DOHH2 (cell line): ENCODE measurements at regions not wholly inside any gene's neighbourhood (a gene's known extent, or its start where the extent isn't known, plus 50 kb on each side); places are given as distances from the start of the nearest gene placed in this dataset.

ENCODE experiments used
- H3F3A ChIP-seq: fragments of 200-600 bp; sonication (generic), shearing (Covaris generic); 2 replicates; pipeline ENCODE4 v1.6.0; 2016; ENCODE audit warnings: antibody characterized with exemption, mild to moderate bottlenecking; ENCODE audit not compliant: control insufficient read depth, insufficient read depth
- H3K27ac ChIP-seq: fragments of 200-600 bp; sonication (generic); 2 replicates; pipeline ENCODE4 v1.5.1; 2014; ENCODE audit warnings: low read depth, mild to moderate bottlenecking, low read length, moderate library complexity
- H3K27me3 ChIP-seq: fragments of 200-600 bp; sonication (generic); 2 replicates; pipeline ENCODE4 v1.6.1; 2014; ENCODE audit warnings: mild to moderate bottlenecking, low read length, mixed read lengths; ENCODE audit not compliant: control insufficient read depth
- H3K36me3 ChIP-seq: fragments of 200-600 bp; sonication (generic); 2 replicates; pipeline ENCODE4 v1.6.1; 2014; ENCODE audit warnings: mild to moderate bottlenecking, low read length, moderate library complexity, mixed read lengths; ENCODE audit not compliant: control insufficient read depth
- H3K4me1 ChIP-seq: fragments of 200-600 bp; sonication (generic); 2 replicates; pipeline ENCODE4 v1.6.1; 2014; ENCODE audit warnings: mild to moderate bottlenecking, low read length, mixed read lengths; ENCODE audit not compliant: control insufficient read depth
- H3K4me2 ChIP-seq: fragments of 200-600 bp; sonication (generic); 2 replicates; pipeline ENCODE4 v1.6.0; 2014; ENCODE audit warnings: mild to moderate bottlenecking, low read length, moderate library complexity
- H3K4me3 ChIP-seq: fragments of 200-600 bp; sonication (generic); 2 replicates; pipeline ENCODE4 v1.5.1; 2014; ENCODE audit warnings: mild to moderate bottlenecking, low read length, mixed read lengths
- H3K79me2 ChIP-seq: fragments of 200-600 bp; sonication (generic); 2 replicates; pipeline ENCODE4 v1.6.1; 2014; ENCODE audit warnings: mild to moderate bottlenecking, low read length, mixed read lengths; ENCODE audit not compliant: control insufficient read depth
- H3K9me2 ChIP-seq: fragments of 200-600 bp; sonication (generic); replicated peaks from 2 replicates; pipeline ENCODE4 v1.6.1; 2014; ENCODE audit warnings: mild to moderate bottlenecking, low read length, mixed read lengths; ENCODE audit not compliant: control insufficient read depth
- H3K9me3 ChIP-seq: fragments of 200-600 bp; sonication (generic); 2 replicates; pipeline ENCODE4 v1.6.1; 2014; ENCODE audit warnings: antibody characterized with exemption, low read length, mixed read lengths; ENCODE audit not compliant: control insufficient read depth, insufficient read depth
- H4K20me1 ChIP-seq: fragments of 200-600 bp; sonication (generic); 2 replicates; pipeline ENCODE4 v1.6.0; 2014; ENCODE audit warnings: low read depth, mild to moderate bottlenecking, antibody characterized with exemption, low read length, moderate library complexity; ENCODE audit not compliant: control insufficient read depth, insufficient read depth
- EZH2phosphoT487 ChIP-seq: fragments of 200-600 bp; sonication (generic); IDR thresholded peaks from 2 replicates; pipeline ENCODE4 v1.6.1; 2017; ENCODE audit warnings: borderline replicate concordance, mild to moderate bottlenecking, antibody characterized with exemption, low read length, moderate library complexity, mixed read lengths
- TF ChIP-seq, protein P1 (sequence below): fragments of 200-600 bp; sonication (generic); IDR thresholded peaks from one replicate; pipeline ENCODE4 v1.5.1; 2014; ENCODE audit warnings: antibody characterized with exemption, mild to moderate bottlenecking, low read depth, low read length; ENCODE audit not compliant: poor library complexity, severe bottlenecking

GRCh38 chr14:41096131-41096530 is 510.5 kb upstream of the LRFN5 start:
- Histone ChIP-seq H3K27ac (no peak overlapping the region), H3K9me3 (no peaks in the 10 kb centered on the region), H3K79me2 (no peaks in the 10 kb centered on the region), H3K4me1 (no peaks in the 10 kb centered on the region), H3K9me2 (no peaks in the 10 kb centered on the region), H3F3A (no peaks in the 10 kb centered on the region), H3K4me3 (no peak overlapping the region), H3K27me3 (no peaks in the 10 kb centered on the region), H3K4me2 (no peak overlapping the region), H3K36me3 (no peaks in the 10 kb centered on the region), H4K20me1 (no peaks in the 10 kb centered on the region)
- no peak for TF ChIP-seq EZH2phosphoT487
- TF ChIP-seq, protein P1, sequence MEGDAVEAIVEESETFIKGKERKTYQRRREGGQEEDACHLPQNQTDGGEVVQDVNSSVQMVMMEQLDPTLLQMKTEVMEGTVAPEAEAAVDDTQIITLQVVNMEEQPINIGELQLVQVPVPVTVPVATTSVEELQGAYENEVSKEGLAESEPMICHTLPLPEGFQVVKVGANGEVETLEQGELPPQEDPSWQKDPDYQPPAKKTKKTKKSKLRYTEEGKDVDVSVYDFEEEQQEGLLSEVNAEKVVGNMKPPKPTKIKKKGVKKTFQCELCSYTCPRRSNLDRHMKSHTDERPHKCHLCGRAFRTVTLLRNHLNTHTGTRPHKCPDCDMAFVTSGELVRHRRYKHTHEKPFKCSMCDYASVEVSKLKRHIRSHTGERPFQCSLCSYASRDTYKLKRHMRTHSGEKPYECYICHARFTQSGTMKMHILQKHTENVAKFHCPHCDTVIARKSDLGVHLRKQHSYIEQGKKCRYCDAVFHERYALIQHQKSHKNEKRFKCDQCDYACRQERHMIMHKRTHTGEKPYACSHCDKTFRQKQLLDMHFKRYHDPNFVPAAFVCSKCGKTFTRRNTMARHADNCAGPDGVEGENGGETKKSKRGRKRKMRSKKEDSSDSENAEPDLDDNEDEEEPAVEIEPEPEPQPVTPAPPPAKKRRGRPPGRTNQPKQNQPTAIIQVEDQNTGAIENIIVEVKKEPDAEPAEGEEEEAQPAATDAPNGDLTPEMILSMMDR: no peak

DNA sequence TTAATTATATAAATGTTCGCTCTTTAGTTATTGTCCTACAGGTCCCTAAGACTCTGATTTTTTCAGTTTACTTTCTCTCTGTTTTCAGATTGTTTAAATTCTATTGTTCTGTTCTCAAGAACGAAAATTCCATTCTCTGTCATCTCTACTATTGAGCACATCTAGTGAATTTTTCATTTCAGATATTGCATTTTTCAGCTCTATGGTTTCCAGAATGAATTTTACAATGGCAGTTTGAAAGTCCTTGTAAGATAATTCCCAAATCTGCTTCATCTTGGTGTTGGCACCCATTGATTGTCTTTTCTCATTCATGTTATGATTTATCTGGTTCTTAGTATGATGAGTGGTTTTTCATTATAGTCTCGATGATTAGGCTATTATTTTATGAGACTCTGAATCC is 519.6 kb upstream of the LRFN5 start:
- Histone ChIP-seq H3K4me3 (no peak overlapping the region), H3K9me2 (no peaks in the 10 kb centered on the region), H3K9me3 (no peaks in the 10 kb centered on the region; the same call in 1 of the 2 replicates), H3K4me2 (no peak overlapping the region), H3K27me3 (no peaks in the 10 kb centered on the region), H3K79me2 (no peaks in the 10 kb centered on the region), H3K4me1 (no peaks in the 10 kb centered on the region), H3K27ac (no peak overlapping the region), H4K20me1 (no peaks in the 10 kb centered on the region), H3K36me3 (no peaks in the 10 kb centered on the region), H3F3A (no peaks in the 10 kb centered on the region)
- TF ChIP-seq, protein P1: no peak
- TF ChIP-seq EZH2phosphoT487: no peak

DNA sequence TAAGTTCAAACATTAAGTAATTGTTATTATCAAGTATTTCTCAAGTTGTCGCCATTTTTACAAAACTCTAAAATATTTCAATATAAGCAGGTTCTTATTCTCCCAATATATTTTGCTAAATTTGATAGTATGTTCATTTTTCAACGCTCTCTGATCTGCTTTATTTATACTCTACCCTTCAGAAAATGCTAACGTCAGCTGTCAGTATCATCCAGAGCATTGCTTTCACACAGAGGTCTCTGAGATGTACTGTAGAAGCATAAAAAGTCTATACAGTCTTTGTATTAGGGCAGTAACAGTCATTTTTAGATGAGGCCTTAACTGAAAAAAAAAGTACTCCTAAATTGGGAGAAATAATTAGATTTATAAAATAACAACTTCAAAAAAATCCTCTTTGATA is 533.1 kb upstream of the LRFN5 start:
- Histone ChIP-seq H3K27ac (no peak overlapping the region), H3K4me1 (no peaks in the 10 kb centered on the region), H3F3A (no peaks in the 10 kb centered on the region), H3K27me3 (no peaks in the 10 kb centered on the region), H3K4me2 (no peak overlapping the region), H4K20me1 (no peaks in the 10 kb centered on the region), H3K4me3 (no peak overlapping the region), H3K9me2 (no peaks in the 10 kb centered on the region), H3K9me3 (no peaks in the 10 kb centered on the region), H3K79me2 (no peaks in the 10 kb centered on the region), H3K36me3 (no peaks in the 10 kb centered on the region)
- TF ChIP-seq, protein P1: no peak
- no peak for TF ChIP-seq EZH2phosphoT487

DNA sequence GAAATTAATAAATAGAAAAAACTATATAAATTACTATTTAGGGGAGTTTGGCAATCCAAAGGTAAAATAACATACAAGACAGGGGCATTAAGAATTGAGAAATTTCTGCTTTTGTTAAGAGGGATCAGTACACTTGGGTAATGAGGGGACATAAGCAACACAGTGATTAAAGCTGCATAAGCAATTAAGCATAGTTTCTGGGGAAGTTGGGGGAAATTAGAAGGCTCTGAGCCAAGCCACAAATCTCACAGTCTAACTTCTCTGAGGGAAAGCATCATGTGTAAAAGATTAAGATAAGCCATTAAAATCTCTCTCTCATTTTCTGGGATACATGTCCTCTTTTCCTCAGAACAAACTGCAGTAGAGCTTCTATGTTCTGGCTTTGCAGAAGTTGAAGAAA is 533.9 kb upstream of the LRFN5 start:
- Histone ChIP-seq H3K4me1 (no peaks in the 10 kb centered on the region), H4K20me1 (no peaks in the 10 kb centered on the region), H3K4me2 (no peak overlapping the region), H3K36me3 (no peaks in the 10 kb centered on the region), H3K9me2 (no peaks in the 10 kb centered on the region), H3K9me3 (no peaks in the 10 kb centered on the region), H3K27me3 (no peaks in the 10 kb centered on the region), H3K27ac (no peak overlapping the region), H3K4me3 (no peak overlapping the region), H3F3A (no peaks in the 10 kb centered on the region), H3K79me2 (no peaks in the 10 kb centered on the region)
- TF ChIP-seq EZH2phosphoT487: no peak
- TF ChIP-seq, protein P1: no peak
